ENCODE measurements at regions not wholly inside any gene's neighbourhood (a gene's known extent, or its start where the extent isn't known, plus 50 kb on each side); places are given as distances from the start of the nearest gene placed in this dataset.

- Histone ChIP-seq H3K4me2 (no peak overlapping the region), H2AFZ (no peak overlapping the region), H3K4me1 (ENCODE audit: insufficient read depth) (no peaks in the 10 kb centered on the region), H3K9me3 (ENCODE audit: low read depth) (no peaks in the 10 kb centered on the region), H3K36me3 (replicated peaks; ENCODE audit: insufficient read depth, low read depth) (no peaks in the 10 kb centered on the region), H3K27ac (no peak overlapping the region), H3K9me2 (replicated peaks; ENCODE audit: insufficient read depth) (no peaks in the 10 kb centered on the region), H3K4me3 (no peak overlapping the region), H4K20me1 (ENCODE audit: insufficient read depth, poor library complexity, severe bottlenecking) (no peaks in the 10 kb centered on the region), H3K79me2 (no peaks in the 10 kb centered on the region), H3K27me3 (no peaks in the 10 kb centered on the region)
- TF ChIP-seq, protein P1, sequence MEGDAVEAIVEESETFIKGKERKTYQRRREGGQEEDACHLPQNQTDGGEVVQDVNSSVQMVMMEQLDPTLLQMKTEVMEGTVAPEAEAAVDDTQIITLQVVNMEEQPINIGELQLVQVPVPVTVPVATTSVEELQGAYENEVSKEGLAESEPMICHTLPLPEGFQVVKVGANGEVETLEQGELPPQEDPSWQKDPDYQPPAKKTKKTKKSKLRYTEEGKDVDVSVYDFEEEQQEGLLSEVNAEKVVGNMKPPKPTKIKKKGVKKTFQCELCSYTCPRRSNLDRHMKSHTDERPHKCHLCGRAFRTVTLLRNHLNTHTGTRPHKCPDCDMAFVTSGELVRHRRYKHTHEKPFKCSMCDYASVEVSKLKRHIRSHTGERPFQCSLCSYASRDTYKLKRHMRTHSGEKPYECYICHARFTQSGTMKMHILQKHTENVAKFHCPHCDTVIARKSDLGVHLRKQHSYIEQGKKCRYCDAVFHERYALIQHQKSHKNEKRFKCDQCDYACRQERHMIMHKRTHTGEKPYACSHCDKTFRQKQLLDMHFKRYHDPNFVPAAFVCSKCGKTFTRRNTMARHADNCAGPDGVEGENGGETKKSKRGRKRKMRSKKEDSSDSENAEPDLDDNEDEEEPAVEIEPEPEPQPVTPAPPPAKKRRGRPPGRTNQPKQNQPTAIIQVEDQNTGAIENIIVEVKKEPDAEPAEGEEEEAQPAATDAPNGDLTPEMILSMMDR (IDR thresholded peaks at IDR 0.05; ENCODE audit: poor library complexity) = no peak
- TF ChIP-seq EZH2phosphoT487 (IDR thresholded peaks at IDR 0.05; ENCODE audit: low read depth, severe bottlenecking, unreplicated experiment) (no peak), EZH2 (IDR thresholded peaks at IDR 0.05; ENCODE audit: borderline replicate concordance) (no peak)
- 87% methylated on average over 3 of the region's 4 CpGs for WGBS (ENCODE audit: low lambda C conversion rate, missing lambda C conversion rate)
- DNase-seq (ENCODE audit: low spot score) = no peak
These were observed 101.9 kb upstream of the NPTX2 start for GRCh38 chr7:98515201-98515600.

DNA sequence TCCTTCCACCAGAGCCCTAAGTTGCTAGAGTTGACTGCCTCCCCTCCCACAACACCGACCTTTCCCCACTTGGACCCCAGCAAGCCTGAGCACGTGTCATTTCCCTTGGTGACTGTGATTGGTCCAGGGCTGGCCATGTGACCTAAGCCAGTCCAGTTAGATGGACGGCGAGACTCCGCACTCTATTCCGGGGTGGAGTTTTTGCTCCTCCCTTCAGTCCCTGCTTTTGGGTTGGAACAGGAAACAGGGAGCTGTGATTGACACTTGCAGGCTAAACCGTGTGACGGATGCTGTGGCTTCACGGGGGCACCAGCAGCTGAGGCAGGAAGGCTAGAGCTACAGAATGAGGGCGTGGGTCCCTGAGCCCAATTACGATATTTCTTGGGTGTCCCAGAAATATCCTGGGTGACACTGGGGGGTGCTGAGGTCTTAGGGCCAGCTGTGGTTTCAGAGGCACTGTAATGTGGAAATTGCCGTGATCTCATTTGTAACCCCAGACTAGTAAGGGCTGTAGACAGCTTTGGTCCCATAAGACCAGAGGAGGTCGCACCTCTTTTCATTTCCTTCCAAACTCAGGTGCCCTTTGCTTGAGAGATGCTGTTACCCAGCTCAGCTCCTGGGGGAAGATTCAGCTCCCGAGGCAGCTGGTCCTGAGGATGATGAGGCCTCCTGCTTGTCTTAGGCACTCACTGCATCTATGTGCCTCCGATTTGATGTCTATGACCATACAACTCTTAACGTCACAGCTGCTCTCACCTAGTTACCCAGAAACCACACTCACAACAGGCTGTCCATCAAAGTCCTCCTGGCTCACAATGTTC is 102.7 kb upstream of the NPTX2 start:
- Histone ChIP-seq H3K9me3 (ENCODE audit: low read depth) (no peaks in the 10 kb centered on the region), H3K27ac (no peak overlapping the region), H3K4me2 (no peak overlapping the region), H3K4me1 (ENCODE audit: insufficient read depth) (no peaks in the 10 kb centered on the region), H3K9me2 (replicated peaks; ENCODE audit: insufficient read depth) (no peaks in the 10 kb centered on the region), H3K36me3 (replicated peaks; ENCODE audit: insufficient read depth, low read depth) (no peaks in the 10 kb centered on the region), H2AFZ (no peak overlapping the region), H3K4me3 (no peak overlapping the region), H4K20me1 (ENCODE audit: insufficient read depth, poor library complexity, severe bottlenecking) (no peaks in the 10 kb centered on the region), H3K79me2 (no peaks in the 10 kb centered on the region), H3K27me3 (no peaks in the 10 kb centered on the region)
- no peak for DNase-seq (ENCODE audit: low spot score)
- WGBS (ENCODE audit: low lambda C conversion rate, missing lambda C conversion rate) = 83% methylated on average over 16 of the region's 16 CpGs
- TF ChIP-seq EZH2 (IDR thresholded peaks at IDR 0.05; ENCODE audit: borderline replicate concordance) = no peak
- TF ChIP-seq, protein P1 (IDR thresholded peaks at IDR 0.05; ENCODE audit: poor library complexity) = no peak

DNA sequence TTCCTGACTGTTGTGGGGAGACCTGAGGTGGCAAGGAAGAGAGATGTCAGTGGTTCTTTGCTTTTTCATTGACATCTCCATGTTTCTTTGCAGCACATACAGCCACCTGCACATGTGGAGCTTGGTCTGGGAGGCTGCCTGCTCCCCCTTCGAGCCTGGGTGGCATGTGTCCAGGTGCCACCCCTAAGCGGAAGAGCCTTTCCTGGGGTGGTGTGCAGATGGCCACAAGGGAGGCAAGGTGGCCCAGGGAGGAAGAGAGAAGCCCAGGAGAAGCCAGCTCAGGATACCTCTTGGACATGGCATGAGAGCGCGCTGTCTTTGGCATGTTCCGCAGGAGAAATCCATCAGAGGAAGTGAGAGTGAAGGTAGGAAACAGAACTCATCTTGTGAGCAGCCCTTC is 105.9 kb upstream of the NPTX2 start:
- Histone ChIP-seq H3K9me3 (ENCODE audit: low read depth) (no peaks in the 10 kb centered on the region), H3K27ac (no peak overlapping the region), H4K20me1 (ENCODE audit: insufficient read depth, poor library complexity, severe bottlenecking) (no peaks in the 10 kb centered on the region), H3K27me3 (peaks cover 3% of the 10 kb centered on the region), H3K36me3 (replicated peaks; ENCODE audit: insufficient read depth, low read depth) (no peaks in the 10 kb centered on the region), H2AFZ (no peak overlapping the region), H3K4me1 (ENCODE audit: insufficient read depth) (no peaks in the 10 kb centered on the region), H3K79me2 (no peaks in the 10 kb centered on the region), H3K4me2 (no peak overlapping the region), H3K4me3 (no peak overlapping the region), H3K9me2 (replicated peaks; ENCODE audit: insufficient read depth) (no peaks in the 10 kb centered on the region)
- WGBS (ENCODE audit: low lambda C conversion rate, missing lambda C conversion rate) = 92% methylated on average over 5 of the region's 5 CpGs
- TF ChIP-seq EZH2 (IDR thresholded peaks at IDR 0.05; ENCODE audit: borderline replicate concordance) = no peak
- no peak for TF ChIP-seq EZH2phosphoT487 (IDR thresholded peaks at IDR 0.05; ENCODE audit: low read depth, severe bottlenecking, unreplicated experiment)
- TF ChIP-seq, protein P1 (IDR thresholded peaks at IDR 0.05; ENCODE audit: poor library complexity) = no peak
- no peak for DNase-seq (ENCODE audit: low spot score)
